ENCODE measurements at regions not wholly inside any gene's neighbourhood (a gene's known extent, or its start where the extent isn't known, plus 50 kb on each side); places are given as distances from the start of the nearest gene placed in this dataset.

GRCh38 chr1:218494449-218494852 is 149.3 kb downstream of the TGFB2 start:
- H3K36me3 Mint-ChIP-seq (ENCODE audit: low read depth): no peaks in the 10 kb centered on the region
- POLR2A ChIA-PET: no interaction called here

GRCh38 chr1:218495931-218496330 is 150.8 kb downstream of the TGFB2 start:
- ChIA-PET POLR2A (no interaction called here), CTCF (no interaction called here)
- ATAC-seq (no peak), DNase-seq (no peak)
- H3K36me3 Mint-ChIP-seq (ENCODE audit: low read depth): no peaks in the 10 kb centered on the region
- H3K4me3 Mint-ChIP-seq: no peak overlapping the region
- H3K27me3 Mint-ChIP-seq: peaks cover 24% of the 10 kb centered on the region
- H3K27ac Mint-ChIP-seq: no peak overlapping the region
- no peaks in the 10 kb centered on the region for H3K9me3 Mint-ChIP-seq (ENCODE audit: low read depth)
- H3K4me1 Mint-ChIP-seq: no peaks in the 10 kb centered on the region
- intact Hi-C loops (cut with DNase I, micrococcal nuclease): no loop called here

More at GRCh38 chr1:218494449-218494852, 149.3 kb downstream of the TGFB2 start:
- no peak overlapping the region for H3K27ac Mint-ChIP-seq
- peaks cover 19% of the 10 kb centered on the region for H3K27me3 Mint-ChIP-seq
- CTCF ChIA-PET: no interaction called here
- ATAC-seq (no peak), DNase-seq (no peak)
- intact Hi-C loops (cut with DNase I, micrococcal nuclease): no loop called here
- H3K4me1 Mint-ChIP-seq: no peaks in the 10 kb centered on the region
- no peaks in the 10 kb centered on the region for H3K9me3 Mint-ChIP-seq (ENCODE audit: low read depth)
- H3K4me3 Mint-ChIP-seq: no peak overlapping the region

DNA sequence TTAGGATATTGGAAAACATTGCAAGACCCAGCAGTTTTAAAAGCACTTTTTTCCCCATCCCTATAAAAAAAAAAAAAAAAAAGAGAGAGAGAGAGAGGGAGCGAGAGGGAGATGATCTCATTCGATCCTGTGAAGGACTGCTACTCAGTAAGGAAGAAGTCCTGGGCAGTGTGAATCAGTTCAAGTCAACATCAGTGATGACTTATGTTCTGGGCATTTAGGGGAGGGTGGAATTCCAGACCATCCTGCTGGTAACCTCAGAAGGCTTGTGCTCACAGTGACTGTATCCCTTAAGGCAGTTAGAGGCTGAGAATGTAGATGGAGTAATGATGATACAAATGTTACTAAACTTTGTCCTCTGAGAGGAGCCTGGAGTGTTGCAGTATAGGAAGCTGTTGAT is 151.4 kb downstream of the TGFB2 start:
- Mint-ChIP-seq H3K4me1 (no peaks in the 10 kb centered on the region), H3K36me3 (ENCODE audit: low read depth) (no peaks in the 10 kb centered on the region), H3K27ac (no peak overlapping the region), H3K4me3 (no peak overlapping the region), H3K27me3 (peaks cover 25% of the 10 kb centered on the region), H3K9me3 (ENCODE audit: low read depth) (no peaks in the 10 kb centered on the region)
- intact Hi-C loops (cut with DNase I, micrococcal nuclease): no loop called here
- ChIA-PET CTCF (no interaction called here), POLR2A (no interaction called here)
- no peak for DNase-seq
- no peak for ATAC-seq

- Mint-ChIP-seq H3K4me1 (no peaks in the 10 kb centered on the region), H3K27me3 (peaks cover 21% of the 10 kb centered on the region), H3K9me3 (ENCODE audit: low read depth) (no peaks in the 10 kb centered on the region), H3K36me3 (ENCODE audit: low read depth) (no peaks in the 10 kb centered on the region), H3K27ac (no peak overlapping the region), H3K4me3 (no peak overlapping the region)
- ATAC-seq (no peak), DNase-seq (no peak)
- CTCF ChIA-PET: no interaction called here
- POLR2A ChIA-PET: no interaction called here
- intact Hi-C loops (cut with DNase I, micrococcal nuclease): no loop called here
These were observed 153.2 kb downstream of the TGFB2 start for GRCh38 chr1:218498056-218498938.

DNA sequence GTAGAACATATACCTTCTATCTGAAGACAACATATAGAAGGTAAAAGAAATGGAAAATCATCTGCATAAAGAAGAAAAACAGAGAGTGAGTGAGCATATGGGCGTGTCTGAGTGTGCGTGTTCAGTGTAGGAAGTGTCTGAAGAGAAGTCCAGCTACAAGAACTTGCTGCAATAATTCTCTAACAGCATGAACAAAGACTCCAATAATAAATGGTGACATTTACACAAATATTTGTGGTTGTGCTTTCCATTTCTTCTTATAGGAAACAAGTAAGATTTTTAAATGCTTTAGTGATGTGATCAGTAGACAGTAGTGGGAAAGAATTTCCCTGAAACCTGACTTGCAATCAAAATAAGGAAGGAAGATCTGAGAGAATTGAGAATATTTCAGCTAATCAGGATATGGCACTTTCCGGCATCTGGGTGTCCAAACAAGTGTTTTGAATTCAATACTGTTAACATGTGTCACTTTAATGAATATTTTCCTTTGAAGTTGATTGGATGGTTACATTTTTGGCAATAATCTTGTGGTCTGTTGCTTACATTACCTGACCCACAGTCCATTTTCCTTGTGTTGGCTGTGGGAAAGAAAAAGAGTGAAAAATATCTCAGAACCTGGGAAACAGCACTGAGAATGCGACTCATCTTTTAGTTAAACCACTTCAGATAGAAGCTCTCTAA is 154.0 kb downstream of the TGFB2 start:
- intact Hi-C loops (cut with DNase I, micrococcal nuclease): no loop called here
- Mint-ChIP-seq H3K4me3 (no peak overlapping the region), H3K27ac (no peak overlapping the region), H3K27me3 (peaks cover 21% of the 10 kb centered on the region), H3K4me1 (no peaks in the 10 kb centered on the region), H3K9me3 (ENCODE audit: low read depth) (no peaks in the 10 kb centered on the region), H3K36me3 (ENCODE audit: low read depth) (no peaks in the 10 kb centered on the region)
- POLR2A ChIA-PET: no interaction called here
- no peak for DNase-seq
- ATAC-seq: no peak
- CTCF ChIA-PET: no interaction called here

- Mint-ChIP-seq H3K27ac (no peak overlapping the region), H3K4me3 (no peak overlapping the region), H3K4me1 (no peaks in the 10 kb centered on the region), H3K27me3 (peaks cover 21% of the 10 kb centered on the region), H3K9me3 (ENCODE audit: low read depth) (no peaks in the 10 kb centered on the region), H3K36me3 (ENCODE audit: low read depth) (no peaks in the 10 kb centered on the region)
- no peak for ATAC-seq
- intact Hi-C loops (cut with DNase I, micrococcal nuclease): no loop called here
- DNase-seq: no peak
- POLR2A ChIA-PET: no interaction called here
- CTCF ChIA-PET: no interaction called here
These were observed 154.8 kb downstream of the TGFB2 start for GRCh38 chr1:218499911-218500310.

- H3K4me3 Mint-ChIP-seq: no peak overlapping the region
- CTCF ChIA-PET: no interaction called here
- peaks cover 19% of the 10 kb centered on the region for H3K27me3 Mint-ChIP-seq
- intact Hi-C loops (cut with DNase I, micrococcal nuclease): no loop called here
- ATAC-seq: no peak
- H3K36me3 Mint-ChIP-seq (ENCODE audit: low read depth): no peaks in the 10 kb centered on the region
- H3K27ac Mint-ChIP-seq: no peak overlapping the region
- peaks cover under 1% of the 10 kb centered on the region for H3K9me3 Mint-ChIP-seq (ENCODE audit: low read depth)
- POLR2A ChIA-PET: no interaction called here
- no peaks in the 10 kb centered on the region for H3K4me1 Mint-ChIP-seq
- no peak for DNase-seq
These were observed 156.0 kb downstream of the TGFB2 start for GRCh38 chr1:218501161-218501560.

DNA sequence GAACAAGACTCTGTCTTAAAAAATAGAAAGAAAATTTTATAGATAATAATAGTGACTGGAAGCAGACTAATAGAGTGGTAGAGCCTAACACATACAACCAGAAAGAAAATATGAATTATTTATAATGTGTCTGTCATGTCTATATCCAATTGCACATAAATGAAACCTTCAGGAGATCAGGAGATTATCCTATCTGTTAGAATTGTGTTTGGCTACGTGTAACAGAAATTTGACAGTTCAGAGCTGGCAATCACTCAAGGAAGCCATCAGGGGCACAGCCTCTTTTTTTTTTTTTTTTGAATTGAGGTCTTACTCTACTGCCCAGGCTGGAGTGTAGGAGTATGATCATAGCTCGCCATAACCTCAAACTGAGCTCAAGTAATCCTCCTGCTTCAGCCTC is 157.2 kb downstream of the TGFB2 start:
- Mint-ChIP-seq H3K36me3 (ENCODE audit: low read depth) (no peaks in the 10 kb centered on the region), H3K4me1 (no peaks in the 10 kb centered on the region), H3K9me3 (ENCODE audit: low read depth) (peaks cover 11% of the 10 kb centered on the region), H3K27ac (no peak overlapping the region), H3K27me3 (peaks cover 19% of the 10 kb centered on the region), H3K4me3 (no peak overlapping the region)
- ATAC-seq: no peak
- no peak for DNase-seq
- intact Hi-C loops (cut with DNase I, micrococcal nuclease): no loop called here
- CTCF ChIA-PET: no interaction called here
- POLR2A ChIA-PET: no interaction called here

GRCh38 chr1:218503102-218503501 is 158.0 kb downstream of the TGFB2 start:
- peaks cover 15% of the 10 kb centered on the region for H3K27me3 Mint-ChIP-seq
- no peak overlapping the region for H3K4me3 Mint-ChIP-seq
- no peaks in the 10 kb centered on the region for H3K4me1 Mint-ChIP-seq
- ChIA-PET POLR2A (no interaction called here), CTCF (no interaction called here)
- peaks cover 13% of the 10 kb centered on the region for H3K9me3 Mint-ChIP-seq (ENCODE audit: low read depth)
- ATAC-seq (no peak), DNase-seq (no peak)
- no peaks in the 10 kb centered on the region for H3K36me3 Mint-ChIP-seq (ENCODE audit: low read depth)
- intact Hi-C loops (cut with DNase I, micrococcal nuclease): no loop called here
- no peak overlapping the region for H3K27ac Mint-ChIP-seq

- ChIA-PET CTCF (interaction anchor here (0.5 kb wide), 1 partner anchor 606 kb away, joined by 3 read pairs; no protein-coding TSS in a partner anchor), POLR2A (no interaction called here)
- Mint-ChIP-seq H3K36me3 (ENCODE audit: low read depth) (no peaks in the 10 kb centered on the region), H3K27me3 (no peaks in the 10 kb centered on the region), H3K9me3 (ENCODE audit: low read depth) (peaks cover 15% of the 10 kb centered on the region), H3K4me1 (no peaks in the 10 kb centered on the region), H3K4me3 (no peak overlapping the region), H3K27ac (no peak overlapping the region)
- intact Hi-C loops (cut with DNase I, micrococcal nuclease): no loop called here
- no peak for ATAC-seq
- DNase-seq: no peak
These were observed 162.3 kb downstream of the TGFB2 start for GRCh38 chr1:218507355-218508002.

DNA sequence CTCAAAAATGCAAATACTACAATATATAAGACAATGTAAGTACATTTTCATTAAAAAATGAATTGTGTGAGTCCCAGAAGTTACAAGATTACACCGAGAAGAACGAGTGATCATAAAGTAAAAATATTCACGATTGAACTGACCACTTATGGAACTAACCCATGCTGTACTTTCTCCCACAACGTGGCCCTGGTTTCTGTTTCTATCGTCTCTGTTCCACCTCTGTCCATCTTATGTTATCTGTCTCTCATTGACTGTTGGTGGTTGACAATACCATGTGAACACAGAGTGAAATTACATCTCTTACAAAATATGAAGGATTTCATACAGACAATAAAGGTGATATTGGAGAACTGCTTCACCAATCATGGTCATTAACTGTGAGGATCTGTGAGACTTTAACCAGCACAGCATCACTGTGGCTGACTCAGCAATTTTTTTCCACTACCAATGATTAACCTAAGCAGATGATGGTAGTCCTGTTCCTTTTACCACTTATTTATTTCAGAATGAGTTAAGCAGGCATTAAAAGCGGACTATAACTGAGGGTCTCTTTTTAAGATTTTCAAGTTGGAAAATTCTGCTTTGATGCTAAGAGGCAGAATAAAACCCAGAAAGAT is 165.1 kb downstream of the TGFB2 start:
- peaks cover 5% of the 10 kb centered on the region for H3K27me3 Mint-ChIP-seq
- ATAC-seq (no peak), DNase-seq (no peak)
- no peak overlapping the region for H3K27ac Mint-ChIP-seq
- ChIA-PET CTCF (no interaction called here), POLR2A (no interaction called here)
- peaks cover 15% of the 10 kb centered on the region for H3K9me3 Mint-ChIP-seq (ENCODE audit: low read depth)
- H3K4me3 Mint-ChIP-seq: no peak overlapping the region
- no peaks in the 10 kb centered on the region for H3K4me1 Mint-ChIP-seq
- intact Hi-C loops (cut with DNase I, micrococcal nuclease): no loop called here
- H3K36me3 Mint-ChIP-seq (ENCODE audit: low read depth): no peaks in the 10 kb centered on the region

Measured in activated CD4-positive, alpha-beta T cell treated with anti-CD3 and anti-CD28 coated beads for 36 hours (primary cell).